ENCODE measurements at regions not wholly inside any gene's neighbourhood (a gene's known extent, or its start where the extent isn't known, plus 50 kb on each side); places are given as distances from the start of the nearest gene placed in this dataset.
"Not testable (repeated sequence)": the region's sequence is repeated elsewhere in the genome, so short reads cannot be mapped to it uniquely, and the experiment has no call there.

- no peak for TF ChIP-seq CTCF (IDR thresholded peaks at IDR 0.05; ENCODE audit: low read depth, low read length, missing control alignments)
- no peak overlapping the region for H3K4me3 ChIP-seq (ENCODE audit: low read depth, low read length)
- no peak for DNase-seq (ENCODE audit: low read depth)
These were observed 148.4 kb upstream of the MEX3C start for GRCh38 chr18:51345848-51346391.

GRCh38 chr18:51346404-51346803 lies 148.9 kb upstream of the MEX3C start:
- H3K4me3 ChIP-seq (ENCODE audit: low read depth, low read length) = no peak overlapping the region
- no peak for TF ChIP-seq CTCF (IDR thresholded peaks at IDR 0.05; ENCODE audit: low read depth, low read length, missing control alignments)
- DNase-seq (ENCODE audit: low read depth) = no peak

GRCh38 chr18:51350081-51350480 lies 152.6 kb upstream of the MEX3C start:
- TF ChIP-seq CTCF (IDR thresholded peaks at IDR 0.05; ENCODE audit: low read depth, low read length, missing control alignments) = no peak
- no peak for DNase-seq (ENCODE audit: low read depth)
- H3K4me3 ChIP-seq (ENCODE audit: low read depth, low read length) = no peak overlapping the region

GRCh38 chr18:51355841-51356240 lies 158.4 kb upstream of the MEX3C start:
- H3K4me3 ChIP-seq (ENCODE audit: low read depth, low read length) = no peak overlapping the region
- no peak for TF ChIP-seq CTCF (IDR thresholded peaks at IDR 0.05; ENCODE audit: low read depth, low read length, missing control alignments)
- DNase-seq (ENCODE audit: low read depth) = no peak

- not testable (repeated sequence) for H3K4me3 ChIP-seq (ENCODE audit: low read depth, low read length); DNase-seq (ENCODE audit: low read depth)
These were observed 162.8 kb upstream of the MEX3C start for GRCh38 chr18:51360301-51360700.

- TF ChIP-seq CTCF (IDR thresholded peaks at IDR 0.05; ENCODE audit: low read depth, low read length, missing control alignments) = no peak
- no peak for DNase-seq (ENCODE audit: low read depth)
- H3K4me3 ChIP-seq (ENCODE audit: low read depth, low read length) = no peak overlapping the region
These were observed 163.8 kb upstream of the MEX3C start for GRCh38 chr18:51361130-51361860.

- DNase-seq (ENCODE audit: low read depth) = no peak
- no peak for TF ChIP-seq CTCF (IDR thresholded peaks at IDR 0.05; ENCODE audit: low read depth, low read length, missing control alignments)
- no peak overlapping the region for H3K4me3 ChIP-seq (ENCODE audit: low read depth, low read length)
These were observed 165.9 kb upstream of the MEX3C start for GRCh38 chr18:51363384-51363783.

Data from GM12864 (cell line).